Mesendoderm (in vitro differentiated cells): ENCODE measurements at regions not wholly inside any gene's neighbourhood (a gene's known extent, or its start where the extent isn't known, plus 50 kb on each side); places are given as distances from the start of the nearest gene placed in this dataset.

ENCODE experiments used
- DNase-seq: peaks from one replicate; pipeline ENCODE4 v3.0.0; 2013
- H2AK5ac ChIP-seq: 2 replicates; pipeline ENCODE4 v1.6.1; 2013; ENCODE audit warnings: low read length, inconsistent platforms
- H2BK120ac ChIP-seq: 2 replicates; pipeline ENCODE4 v1.6.1; 2013; ENCODE audit warnings: low read depth, mild to moderate bottlenecking, low read length, moderate library complexity, mixed read lengths
- H2BK15ac ChIP-seq: replicated peaks from 2 replicates; pipeline ENCODE4 v1.6.1; 2013; ENCODE audit warnings: low read depth, mild to moderate bottlenecking, moderate library complexity
- H2BK5ac ChIP-seq: 2 replicates; pipeline ENCODE4 v1.6.1; 2013; ENCODE audit warnings: low read length, inconsistent platforms
- H3K18ac ChIP-seq: 2 replicates; pipeline ENCODE4 v1.6.1; 2013; ENCODE audit warnings: mild to moderate bottlenecking, low read length, mixed read lengths
- H3K23ac ChIP-seq: one replicate; pipeline ENCODE4 v1.6.1; 2013; ENCODE audit warnings: low read length
- H3K27ac ChIP-seq: 2 replicates; pipeline ENCODE4 v1.5.1; 2013; ENCODE audit warnings: low read depth, mild to moderate bottlenecking, inconsistent platforms, low read length, moderate library complexity
- H3K27me3 ChIP-seq: 2 replicates; pipeline ENCODE4 v1.6.1; 2013; ENCODE audit warnings: low read length, control low read depth, mild to moderate bottlenecking, inconsistent platforms; ENCODE audit not compliant: insufficient read depth, poor library complexity
- H3K36me3 ChIP-seq: 2 replicates; pipeline ENCODE4 v1.6.1; 2013; ENCODE audit warnings: low read length, inconsistent platforms; ENCODE audit not compliant: control insufficient read depth, insufficient read depth
- H3K4ac ChIP-seq: one replicate; pipeline ENCODE4 v1.6.1; 2013; ENCODE audit warnings: low read depth, mild to moderate bottlenecking, low read length, moderate library complexity
- H3K4me1 ChIP-seq: 2 replicates; pipeline ENCODE4 v1.6.1; 2013; ENCODE audit warnings: low read depth, low read length, inconsistent platforms; ENCODE audit not compliant: control insufficient read depth
- H3K4me2 ChIP-seq: 2 replicates; pipeline ENCODE4 v1.6.1; 2013; ENCODE audit warnings: low read length
- H3K4me3 ChIP-seq: 2 replicates; pipeline ENCODE4 v1.5.1; 2013; ENCODE audit warnings: mild to moderate bottlenecking, low read length
- H3K56ac ChIP-seq: one replicate; pipeline ENCODE4 v1.6.1; 2013; ENCODE audit warnings: low read length
- H3K79me1 ChIP-seq: 2 replicates; pipeline ENCODE4 v1.6.1; 2013; ENCODE audit warnings: low read length, inconsistent platforms
- H3K79me2 ChIP-seq: 2 replicates; pipeline ENCODE4 v1.6.1; 2013; ENCODE audit warnings: mild to moderate bottlenecking, low read length; ENCODE audit not compliant: control insufficient read depth, insufficient read depth
- H3K9ac ChIP-seq: 2 replicates; pipeline ENCODE4 v1.6.1; 2013; ENCODE audit warnings: low read length, inconsistent platforms
- H4K5ac ChIP-seq: one replicate; pipeline ENCODE4 v1.6.1; 2013; ENCODE audit warnings: low read length
- H4K8ac ChIP-seq: one replicate; pipeline ENCODE4 v1.6.1; 2013; ENCODE audit warnings: low read depth, mild to moderate bottlenecking, control low read depth, low read length, moderate library complexity
- WGBS: extraction: QIAGEN DNeasy Blood & Tissue Kit; methylation state at CpG from one replicate; pipeline ENCODE4 v1.1.7; 2013; ENCODE audit warnings: low lambda C conversion rate, missing lambda C conversion rate; ENCODE audit not compliant: insufficient coverage; ENCODE audit errors: extremely low coverage; 5-methylcytosine and 5-hydroxymethylcytosine counted together

GRCh38 chr6:100160930-100161329 is 166.9 kb upstream of the MCHR2 start:
- peak; percentile 73 for DNase-seq
- Histone ChIP-seq H2BK120ac (no peak overlapping the region), H3K4ac (no peak overlapping the region), H3K4me2 (no peak overlapping the region), H3K9ac (no peak overlapping the region), H3K36me3 (no peaks in the 10 kb centered on the region), H2BK5ac (no peak overlapping the region), H3K79me2 (no peaks in the 10 kb centered on the region), H4K5ac (no peak overlapping the region), H4K8ac (no peak overlapping the region), H2AK5ac (no peak overlapping the region), H3K4me1 (no peaks in the 10 kb centered on the region), H3K27ac (no peak overlapping the region), H3K79me1 (no peaks in the 10 kb centered on the region), H3K18ac (no peak overlapping the region), H3K56ac (no peak overlapping the region), H3K23ac (no peak overlapping the region), H3K4me3 (no peak overlapping the region), H2BK15ac (no peak overlapping the region), H3K27me3 (no peaks in the 10 kb centered on the region)
- no CpG with 5 or more reads among the region's 3 CpGs for WGBS

- Histone ChIP-seq H3K4me3 (no peak overlapping the region), H3K79me2 (no peaks in the 10 kb centered on the region), H3K36me3 (no peaks in the 10 kb centered on the region), H4K5ac (no peak overlapping the region), H3K27me3 (no peaks in the 10 kb centered on the region), H3K4me1 (no peaks in the 10 kb centered on the region), H3K18ac (no peak overlapping the region), H3K4me2 (no peak overlapping the region), H3K23ac (no peak overlapping the region), H3K4ac (no peak overlapping the region), H2BK15ac (no peak overlapping the region), H3K9ac (no peak overlapping the region), H3K56ac (no peak overlapping the region), H2BK5ac (no peak overlapping the region), H2BK120ac (no peak overlapping the region), H3K27ac (no peak overlapping the region), H2AK5ac (no peak overlapping the region), H4K8ac (no peak overlapping the region), H3K79me1 (no peaks in the 10 kb centered on the region)
- WGBS: no CpG with 5 or more reads among the region's 2 CpGs
- DNase-seq: peak; percentile 61
These were observed 161.1 kb upstream of the MCHR2 start for GRCh38 chr6:100155141-100155540.

- no peak for DNase-seq
- Histone ChIP-seq H2BK5ac (no peak overlapping the region), H3K23ac (no peak overlapping the region), H3K4ac (no peak overlapping the region), H3K79me1 (no peaks in the 10 kb centered on the region), H3K79me2 (no peaks in the 10 kb centered on the region), H2BK120ac (no peak overlapping the region), H3K56ac (no peak overlapping the region), H3K4me1 (no peaks in the 10 kb centered on the region), H3K18ac (no peak overlapping the region), H3K4me3 (no peak overlapping the region), H3K9ac (no peak overlapping the region), H3K36me3 (no peaks in the 10 kb centered on the region), H3K27me3 (no peaks in the 10 kb centered on the region), H2BK15ac (no peak overlapping the region), H3K4me2 (no peak overlapping the region), H3K27ac (no peak overlapping the region), H4K5ac (no peak overlapping the region), H2AK5ac (no peak overlapping the region), H4K8ac (no peak overlapping the region)
- WGBS: no CpG with 5 or more reads among the region's 2 CpGs
These were observed 159.7 kb upstream of the MCHR2 start for GRCh38 chr6:100153636-100154275.

- WGBS: no CpG with 5 or more reads among the region's 1 CpG
- no peak overlapping the region for H3K27ac ChIP-seq
- H3K36me3 ChIP-seq: no peaks in the 10 kb centered on the region
- H3K9ac ChIP-seq: no peak overlapping the region
- no peak overlapping the region for H4K8ac ChIP-seq
- no peak for DNase-seq
- H2AK5ac ChIP-seq: no peak overlapping the region
- no peak overlapping the region for H3K18ac ChIP-seq
- no peaks in the 10 kb centered on the region for H3K79me1 ChIP-seq
- no peak overlapping the region for H3K4me3 ChIP-seq
- no peak overlapping the region for H3K4ac ChIP-seq
- no peak overlapping the region for H2BK120ac ChIP-seq
- no peak overlapping the region for H2BK5ac ChIP-seq
- no peaks in the 10 kb centered on the region for H3K27me3 ChIP-seq
- H3K79me2 ChIP-seq: no peaks in the 10 kb centered on the region
- H3K4me2 ChIP-seq: no peak overlapping the region
- H3K56ac ChIP-seq: no peak overlapping the region
- no peak overlapping the region for H2BK15ac ChIP-seq
- no peaks in the 10 kb centered on the region for H3K4me1 ChIP-seq
- H3K23ac ChIP-seq: no peak overlapping the region
- no peak overlapping the region for H4K5ac ChIP-seq
These were observed 158.2 kb upstream of the MCHR2 start for GRCh38 chr6:100152201-100152600.

GRCh38 chr6:100144991-100145390 is 151.0 kb upstream of the MCHR2 start:
- no peaks in the 10 kb centered on the region for H3K36me3 ChIP-seq
- WGBS: no CpG with 5 or more reads among the region's 2 CpGs
- H3K18ac ChIP-seq: no peak overlapping the region
- no peak overlapping the region for H3K23ac ChIP-seq
- no peak overlapping the region for H3K4me2 ChIP-seq
- no peak overlapping the region for H4K8ac ChIP-seq
- no peak overlapping the region for H2BK15ac ChIP-seq
- H3K9ac ChIP-seq: no peak overlapping the region
- DNase-seq: no peak
- H2BK5ac ChIP-seq: no peak overlapping the region
- H3K27me3 ChIP-seq: no peaks in the 10 kb centered on the region
- no peak overlapping the region for H3K4me3 ChIP-seq
- no peaks in the 10 kb centered on the region for H3K79me1 ChIP-seq
- H3K4ac ChIP-seq: no peak overlapping the region
- no peak overlapping the region for H3K56ac ChIP-seq
- H3K27ac ChIP-seq: no peak overlapping the region
- no peak overlapping the region for H2BK120ac ChIP-seq
- no peaks in the 10 kb centered on the region for H3K4me1 ChIP-seq
- no peak overlapping the region for H4K5ac ChIP-seq
- no peaks in the 10 kb centered on the region for H3K79me2 ChIP-seq
- H2AK5ac ChIP-seq: no peak overlapping the region

- Histone ChIP-seq H3K27ac (no peak overlapping the region), H3K56ac (no peak overlapping the region), H3K4me1 (no peaks in the 10 kb centered on the region), H3K79me1 (no peaks in the 10 kb centered on the region), H2BK5ac (no peak overlapping the region), H3K27me3 (no peaks in the 10 kb centered on the region), H2BK15ac (no peak overlapping the region), H3K4me2 (no peak overlapping the region), H4K5ac (no peak overlapping the region), H2AK5ac (no peak overlapping the region), H3K9ac (no peak overlapping the region), H4K8ac (no peak overlapping the region), H3K4ac (no peak overlapping the region), H3K36me3 (no peaks in the 10 kb centered on the region), H3K23ac (no peak overlapping the region), H3K4me3 (no peak overlapping the region), H3K79me2 (no peaks in the 10 kb centered on the region), H2BK120ac (no peak overlapping the region), H3K18ac (no peak overlapping the region)
- no CpG with 5 or more reads among the region's 4 CpGs for WGBS
- DNase-seq: no peak
These were observed 144.5 kb upstream of the MCHR2 start for GRCh38 chr6:100138346-100139022.
